Stimulated activated CD8-positive, alpha-beta memory T cell treated with anti-CD3 and anti-CD28 coated beads, Interleukin-12 subunit alpha, Interleukin-12 subunit beta, amount 100 ng/mL, for 4 hours (primary cell): ENCODE measurements at regions not wholly inside any gene's neighbourhood (a gene's known extent, or its start where the extent isn't known, plus 50 kb on each side); places are given as distances from the start of the nearest gene placed in this dataset.
"Not testable (repeated sequence)": the region's sequence is repeated elsewhere in the genome, so short reads cannot be mapped to it uniquely, and the experiment has no call there.

Source experiments
- DNase-seq: peaks from one replicate; pipeline ENCODE4 v3.0.0-alpha.2; 2020; ENCODE audit warnings: low read depth

DNA sequence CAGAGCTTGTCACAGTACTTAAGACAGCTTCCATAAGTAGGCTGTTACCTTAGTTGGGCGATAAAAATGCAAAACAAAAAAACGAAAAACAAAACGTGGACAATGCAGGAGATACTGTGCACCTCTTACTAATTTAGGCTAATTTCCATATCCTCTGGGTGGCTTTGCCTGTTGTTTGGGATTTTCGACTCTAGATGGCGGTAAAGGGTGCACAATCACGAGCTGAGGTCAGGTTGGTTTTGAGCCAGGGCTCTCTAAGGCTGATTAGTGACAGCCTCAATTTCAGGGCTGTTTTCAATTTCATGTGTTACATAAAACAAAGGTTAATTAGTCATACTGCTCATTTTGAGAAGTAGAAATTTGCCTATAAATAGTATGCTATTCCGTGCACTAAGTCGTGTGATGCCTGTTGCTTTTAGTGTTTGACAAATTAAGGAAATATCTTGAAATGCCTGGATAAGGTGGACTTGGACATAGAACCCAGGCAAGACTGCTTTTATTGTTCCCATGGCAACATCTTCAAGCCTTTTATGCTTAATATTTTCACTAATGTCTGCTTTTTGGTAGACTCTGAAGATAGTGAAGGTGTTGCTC, 493.1 kb downstream of the SOCS6 start:
- DNase-seq = peak; percentile 1

DNA sequence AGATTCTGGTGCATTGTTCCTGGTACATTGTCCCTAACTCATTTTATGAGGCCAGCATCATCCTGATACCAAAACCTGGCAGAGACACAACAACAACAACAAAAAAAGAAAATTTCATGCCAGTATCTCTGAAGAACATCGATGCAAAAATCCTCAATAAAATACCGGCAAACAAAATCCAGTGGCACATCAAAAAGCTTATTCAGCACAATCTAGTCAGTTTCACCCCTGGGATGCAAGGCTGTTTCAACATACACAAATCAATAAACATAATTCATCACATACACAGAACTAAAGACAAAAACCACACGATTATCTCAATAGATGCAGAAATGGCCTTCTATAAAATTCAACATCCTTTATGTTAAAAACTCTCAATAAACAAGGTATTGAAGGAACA, 477.4 kb downstream of the SOCS6 start:
- not testable (repeated sequence) for DNase-seq

DNA sequence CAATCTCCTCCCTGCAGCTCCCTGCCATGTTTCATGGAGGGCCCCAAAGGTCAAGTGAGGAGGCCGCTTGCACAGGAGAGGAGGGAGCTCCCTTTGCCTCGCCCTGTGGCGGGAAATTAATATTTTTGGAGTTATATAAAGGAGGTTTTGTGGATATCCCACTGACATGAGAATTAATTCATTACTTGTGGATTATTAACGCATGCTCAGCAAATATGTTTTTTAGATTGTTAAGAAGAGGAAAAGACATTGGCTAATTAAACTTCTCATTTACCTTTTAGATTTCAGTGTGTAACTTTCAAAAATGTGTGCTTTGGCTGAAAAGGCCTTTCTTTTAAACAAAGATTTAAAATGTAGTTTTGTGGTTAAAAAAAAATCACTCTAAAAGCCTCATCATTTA, 474.0 kb downstream of the SOCS6 start:
- DNase-seq = no peak

DNA sequence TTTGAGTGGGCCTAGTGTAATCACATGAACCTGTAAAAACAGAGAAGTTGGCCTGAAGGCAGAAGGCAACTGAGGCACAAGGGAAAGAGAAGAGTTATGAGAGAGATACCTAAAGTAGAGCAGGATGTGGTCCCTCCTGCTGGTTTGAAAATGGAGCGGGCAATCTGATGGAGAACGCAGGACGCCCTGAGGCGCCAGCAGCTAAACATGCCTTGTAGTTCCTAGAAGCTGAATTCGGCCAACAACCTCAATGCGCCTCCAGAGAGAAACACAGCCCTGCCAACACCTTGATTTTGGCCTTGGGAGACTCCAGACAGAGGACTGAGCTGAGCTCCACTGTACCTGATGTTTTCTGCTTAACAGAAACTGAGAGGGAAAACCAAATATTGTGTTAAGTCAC, 469.9 kb downstream of the SOCS6 start:
- no peak for DNase-seq

DNA sequence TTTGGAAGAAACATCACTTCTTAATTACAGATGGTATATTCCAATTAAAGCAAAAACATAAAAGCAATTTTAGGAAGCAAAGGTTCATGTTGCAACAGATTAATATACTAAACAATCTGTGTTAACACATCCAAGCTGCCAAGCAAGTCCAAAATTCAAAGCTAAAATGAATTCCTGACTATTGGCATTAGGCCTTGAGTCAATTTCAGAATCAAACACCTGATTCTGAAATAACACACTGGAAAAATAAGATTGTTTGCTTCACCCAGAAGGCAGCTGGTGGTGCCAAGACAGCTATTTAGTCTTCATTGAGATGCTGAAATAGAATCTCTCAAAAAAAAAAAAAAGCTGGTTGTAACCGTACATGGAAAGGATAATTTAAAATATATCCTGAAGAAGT, 465.6 kb downstream of the SOCS6 start:
- DNase-seq = no peak

DNA sequence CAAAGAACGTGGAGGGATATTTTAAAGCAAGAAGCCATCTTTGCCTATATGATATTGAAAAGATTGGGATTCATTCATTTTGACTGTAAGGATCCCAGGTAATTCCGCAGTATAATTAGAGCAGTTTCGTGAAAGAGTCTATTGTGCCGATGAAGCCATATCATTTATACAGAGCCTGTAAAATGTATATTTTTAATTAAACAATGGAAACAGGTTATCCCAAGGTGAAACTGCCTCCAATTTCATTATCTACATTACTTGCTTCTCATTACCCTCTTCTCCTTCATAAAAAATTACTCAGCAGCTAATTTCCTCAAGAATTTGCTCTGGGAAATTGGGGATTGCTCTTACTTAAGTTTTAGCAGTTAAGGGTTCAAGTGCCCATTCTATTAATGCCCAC, 444.1 kb downstream of the SOCS6 start:
- no peak for DNase-seq

DNA sequence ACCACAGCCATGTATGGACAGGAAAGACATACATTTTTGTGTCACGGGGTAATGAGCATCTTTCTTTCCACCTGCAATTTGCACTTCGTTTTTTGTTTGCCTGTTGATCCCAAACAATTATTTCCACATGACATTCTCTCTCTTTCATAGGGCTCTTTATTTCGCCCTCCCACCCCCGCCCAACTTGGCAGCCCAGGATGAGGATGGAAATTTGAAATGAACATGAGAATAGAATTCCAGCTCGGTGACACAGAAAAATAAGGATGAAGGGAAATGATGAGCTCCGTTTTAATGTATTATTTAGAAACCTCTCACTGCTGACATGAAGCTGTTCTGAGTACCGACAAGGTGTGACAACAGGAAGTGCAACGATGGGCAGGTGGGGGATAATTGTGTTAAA, 443.3 kb downstream of the SOCS6 start:
- no peak for DNase-seq

DNA sequence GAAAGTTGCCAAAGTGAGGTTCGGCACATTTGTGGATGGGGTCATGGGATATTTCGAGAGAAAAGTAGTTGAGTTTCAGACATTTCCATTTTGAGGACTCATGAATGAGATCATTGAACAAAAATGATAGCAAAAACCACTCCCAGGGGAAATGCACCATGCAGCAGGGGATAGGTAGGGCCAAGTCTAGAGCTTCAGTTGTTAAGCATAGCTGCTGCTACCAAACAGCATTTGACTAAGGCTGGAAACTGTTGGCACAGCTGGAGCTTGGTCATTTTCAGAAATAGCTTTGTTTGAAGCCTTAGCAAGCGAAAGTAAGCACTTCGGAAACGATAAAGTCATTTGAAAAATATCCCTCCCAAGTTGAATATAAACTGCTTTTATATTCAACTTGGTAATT, 431.8 kb downstream of the SOCS6 start:
- no peak for DNase-seq

DNA sequence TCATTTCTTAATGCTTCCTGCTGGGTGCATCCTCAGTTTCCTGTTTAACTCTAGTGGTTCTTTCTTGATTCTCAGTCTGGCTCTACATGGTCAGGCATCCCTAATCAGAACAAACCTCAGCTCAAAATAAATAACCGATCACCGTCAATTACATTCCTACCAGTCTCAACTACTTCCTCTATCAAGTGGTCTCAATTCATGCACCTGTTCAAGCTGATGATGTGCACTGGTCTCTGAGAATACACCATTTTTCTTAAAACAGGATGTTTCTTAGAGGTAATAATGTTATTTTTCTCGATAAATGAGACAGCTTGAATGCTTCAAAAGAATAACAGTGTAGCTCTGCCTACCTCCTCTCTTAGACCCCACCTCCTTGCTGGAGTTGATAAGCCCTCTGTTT, 420.9 kb downstream of the SOCS6 start:
- no peak for DNase-seq

DNA sequence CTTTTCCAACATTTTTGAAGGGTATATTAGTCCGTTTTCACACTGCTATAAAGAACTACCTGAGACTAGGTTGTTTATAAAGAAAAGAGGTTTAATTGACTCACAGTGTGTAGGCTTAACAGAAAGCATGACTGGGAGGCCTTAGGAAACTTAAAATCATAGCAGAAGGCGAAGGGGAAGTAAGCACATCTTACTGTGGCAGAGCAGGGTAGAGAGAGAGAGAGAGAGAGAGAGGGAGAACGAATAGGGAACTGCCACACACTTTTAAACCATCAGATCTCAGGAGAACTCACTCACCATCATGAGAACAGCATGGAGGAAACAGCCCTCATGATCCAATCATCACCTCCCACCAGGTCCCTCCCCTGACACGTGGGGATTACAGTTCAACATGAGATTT, 420.3 kb downstream of the SOCS6 start:
- DNase-seq = no peak

DNA sequence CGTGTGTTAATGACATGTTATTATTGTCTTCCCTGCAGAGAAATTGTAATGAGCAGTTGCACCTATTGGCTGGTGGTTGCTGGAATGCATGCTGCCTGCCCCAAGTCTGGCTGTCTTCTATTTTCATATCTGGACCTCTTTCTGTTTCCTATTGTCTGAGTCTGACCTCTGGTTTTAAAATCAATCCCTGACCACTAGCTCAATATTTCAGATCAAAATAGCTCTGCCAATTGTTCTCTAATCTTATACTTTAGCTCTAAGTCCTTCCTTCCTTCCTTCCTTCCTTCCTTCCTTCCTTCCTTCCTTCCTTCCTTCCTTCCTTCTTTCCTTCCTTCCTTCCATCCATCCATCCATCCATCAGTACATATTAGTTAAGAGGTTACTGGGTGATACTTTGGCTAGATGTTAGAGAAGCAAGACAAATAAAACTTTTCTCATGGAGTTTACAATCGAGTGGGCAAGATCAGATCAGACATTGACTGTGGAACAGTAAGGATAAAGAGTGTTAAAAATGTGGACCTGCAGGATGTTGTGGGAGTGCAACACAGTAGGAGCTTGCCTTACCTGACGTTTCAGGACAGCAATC, 417.1 kb downstream of the SOCS6 start:
- no peak for DNase-seq

DNA sequence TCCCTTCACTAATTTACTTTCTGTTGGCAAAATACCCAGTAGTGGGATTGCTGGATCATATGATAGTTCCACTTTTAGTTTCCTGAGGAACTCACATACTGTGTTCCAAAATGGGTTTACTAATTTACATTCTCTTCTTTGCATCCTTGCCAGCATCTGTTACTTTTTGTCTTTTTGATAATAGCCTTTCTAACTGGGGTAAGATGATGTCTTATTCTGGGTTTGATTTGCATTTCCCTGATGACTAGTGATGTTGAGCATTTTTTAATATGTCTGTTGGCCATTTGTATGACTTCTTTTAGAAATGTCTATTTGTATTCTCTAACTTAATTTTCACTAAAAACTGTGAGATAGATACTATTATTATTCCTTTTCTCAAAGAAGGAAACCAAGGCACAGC, 411.7 kb downstream of the SOCS6 start:
- DNase-seq = no peak

DNA sequence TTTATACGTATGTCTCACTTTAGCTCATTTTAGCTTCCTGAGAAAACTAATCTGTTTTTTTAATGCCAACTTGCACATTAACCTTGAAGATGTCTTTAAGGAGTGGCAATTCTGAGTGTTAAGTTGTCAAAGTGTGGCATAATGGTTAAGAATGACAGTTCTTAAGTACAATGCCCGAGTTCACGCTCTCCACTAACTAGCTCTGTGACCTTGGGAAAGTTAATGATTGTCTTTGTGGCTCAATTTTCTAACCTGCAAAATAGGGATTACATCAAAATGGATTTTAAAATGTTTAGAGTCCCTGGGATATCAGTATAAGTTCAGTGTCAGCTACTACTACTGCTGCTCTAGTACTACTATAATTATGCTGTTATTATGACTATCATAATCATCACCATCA, 409.7 kb downstream of the SOCS6 start:
- no peak for DNase-seq

DNA sequence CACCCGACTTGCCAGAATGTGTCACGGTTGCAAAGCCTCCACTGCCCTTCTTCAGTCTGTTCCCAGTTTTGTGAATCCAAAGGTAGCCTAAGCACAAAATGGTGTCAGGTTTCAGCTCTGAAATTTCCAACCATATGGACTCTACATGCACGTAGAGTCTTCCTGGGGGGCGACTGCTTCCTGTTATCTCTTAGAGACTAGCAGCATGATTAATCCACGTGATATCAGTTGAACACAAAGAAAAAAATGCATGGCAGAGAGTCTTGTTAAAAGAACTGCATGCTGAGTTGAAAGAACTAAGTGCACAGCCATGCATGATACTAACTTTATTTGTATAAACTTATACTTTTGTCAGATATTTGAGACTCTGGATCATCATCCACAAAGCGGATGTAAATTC, 404.4 kb downstream of the SOCS6 start:
- DNase-seq = no peak

DNA sequence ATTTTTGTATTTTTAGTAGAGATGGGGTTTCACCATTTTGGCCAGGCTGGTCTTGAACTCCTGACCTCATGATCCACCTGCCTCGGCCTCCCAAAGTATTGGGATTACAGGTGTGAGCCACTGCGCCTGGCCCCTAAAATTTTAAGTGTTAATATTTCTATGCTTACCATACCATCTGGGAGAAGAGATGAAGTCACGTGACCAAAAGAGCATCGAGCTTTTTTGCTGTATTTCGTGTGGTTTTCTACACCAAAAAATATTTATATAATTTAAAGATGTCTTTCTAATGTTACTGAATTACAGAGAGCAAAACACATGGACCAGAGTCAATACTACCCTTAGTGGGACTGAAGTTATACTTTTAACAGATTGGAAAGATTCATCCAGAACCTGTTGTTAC, 400.9 kb downstream of the SOCS6 start:
- not testable (repeated sequence) for DNase-seq

DNA sequence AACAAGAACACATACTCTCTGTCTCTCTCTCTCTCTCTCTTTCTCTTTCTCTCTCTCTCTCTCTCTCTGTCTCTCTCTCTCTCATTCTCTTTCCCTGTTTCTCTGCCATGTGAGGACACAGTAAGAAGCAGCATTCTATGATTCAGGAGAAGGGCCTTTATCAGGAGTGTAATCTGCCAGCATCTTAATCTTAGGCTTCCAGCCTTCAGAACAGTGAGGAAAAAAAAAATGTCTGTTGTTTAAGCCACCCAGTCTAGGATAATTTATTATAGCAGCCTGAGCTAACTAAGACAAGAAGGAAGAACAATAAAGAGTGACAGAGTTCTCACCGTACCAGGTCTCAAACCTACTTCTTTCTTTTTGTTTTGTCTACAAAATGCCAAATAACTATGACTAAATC, 399.4 kb downstream of the SOCS6 start:
- no peak for DNase-seq

DNA sequence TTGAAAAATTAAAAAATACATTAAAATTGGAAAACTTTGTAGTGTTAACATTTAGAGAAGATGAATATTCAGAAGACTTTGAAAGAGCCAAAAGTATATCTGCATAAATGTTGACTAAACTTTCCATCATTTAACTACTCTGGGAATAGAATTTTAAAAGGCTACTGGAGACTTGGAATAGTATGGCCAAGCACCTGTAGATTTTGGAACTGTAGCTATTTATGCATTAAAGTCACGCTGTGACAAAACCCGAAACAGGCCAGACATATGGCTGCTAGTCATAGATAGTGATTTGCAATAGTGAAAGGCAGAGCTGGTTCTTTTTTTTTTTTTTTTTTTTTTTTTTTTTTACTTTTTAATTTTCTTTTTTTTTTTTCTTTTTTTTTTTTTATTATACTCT, 396.0 kb downstream of the SOCS6 start:
- DNase-seq = no peak

DNA sequence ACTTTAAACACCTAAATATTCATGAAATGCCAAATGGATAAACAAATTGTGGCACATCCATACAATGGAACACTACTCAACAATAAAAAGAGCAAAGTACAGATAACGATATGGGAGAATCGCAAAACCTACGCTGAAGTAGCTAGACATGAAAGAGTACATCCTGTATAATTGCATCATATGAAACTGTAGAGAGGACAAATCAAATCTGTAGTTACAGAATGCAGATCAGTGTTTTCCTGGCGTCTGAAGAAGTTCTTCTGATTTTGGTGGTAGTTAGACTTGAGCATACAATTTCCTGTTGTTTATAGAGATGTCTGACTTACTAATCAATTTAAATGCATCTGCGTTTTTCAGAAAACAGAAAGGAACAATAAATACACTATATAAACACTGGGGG, 394.4 kb downstream of the SOCS6 start:
- DNase-seq = no peak

DNA sequence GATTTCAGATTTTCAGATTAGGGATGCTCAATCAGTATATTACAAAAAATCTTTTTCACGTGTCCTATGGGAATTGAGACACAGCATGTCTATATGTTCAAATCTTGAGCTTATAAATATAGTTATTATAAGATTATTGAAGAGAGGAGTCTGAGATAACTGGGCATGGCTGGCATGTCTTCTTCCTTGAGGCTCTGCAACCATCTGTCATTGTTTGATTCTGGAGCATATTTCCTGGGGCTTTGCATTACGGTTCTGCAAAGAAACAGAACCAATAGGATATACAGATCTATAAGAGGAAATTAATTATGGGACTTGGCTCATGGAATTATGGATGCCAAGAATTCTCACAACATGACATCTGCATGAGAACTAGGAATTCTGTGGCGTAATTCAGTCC, 386.1 kb downstream of the SOCS6 start:
- no peak for DNase-seq

DNA sequence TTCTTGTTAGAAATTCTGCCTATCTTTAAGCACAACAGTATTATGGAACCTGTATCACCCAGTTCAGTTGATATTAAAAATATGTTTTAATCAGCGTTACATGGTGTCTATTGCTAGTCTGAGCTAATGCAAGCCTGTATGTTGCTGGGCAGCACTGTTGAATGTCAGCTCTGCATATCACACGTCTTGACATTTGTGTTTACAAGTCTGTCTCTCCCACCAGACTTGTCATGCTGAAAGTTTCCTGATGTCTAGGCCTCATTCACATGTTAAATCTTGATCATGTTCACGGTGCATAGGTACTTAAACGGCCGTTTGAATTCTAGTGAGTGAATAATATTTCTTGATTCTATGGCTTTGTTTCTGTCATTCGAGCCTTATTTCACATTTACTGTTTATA, 385.0 kb downstream of the SOCS6 start:
- no peak for DNase-seq

DNA sequence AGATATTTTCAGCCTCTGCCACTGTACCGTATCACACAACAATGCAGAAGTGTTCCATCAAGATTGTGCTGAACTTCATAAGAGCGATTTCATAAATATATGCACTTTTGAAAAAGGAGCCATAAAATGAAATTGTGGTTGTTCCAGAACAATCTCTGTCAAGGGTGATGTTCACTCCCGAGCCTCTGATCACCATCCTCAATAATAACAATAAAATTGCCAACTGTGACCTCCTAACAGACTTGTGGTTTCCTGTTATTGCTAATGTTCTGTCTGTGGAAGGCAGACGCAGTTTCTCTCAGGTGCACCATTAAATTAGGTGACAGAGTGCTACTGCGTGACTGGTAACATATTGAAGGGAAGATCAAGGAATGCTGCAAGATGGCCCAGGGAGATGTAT, 383.7 kb downstream of the SOCS6 start:
- no peak for DNase-seq

DNA sequence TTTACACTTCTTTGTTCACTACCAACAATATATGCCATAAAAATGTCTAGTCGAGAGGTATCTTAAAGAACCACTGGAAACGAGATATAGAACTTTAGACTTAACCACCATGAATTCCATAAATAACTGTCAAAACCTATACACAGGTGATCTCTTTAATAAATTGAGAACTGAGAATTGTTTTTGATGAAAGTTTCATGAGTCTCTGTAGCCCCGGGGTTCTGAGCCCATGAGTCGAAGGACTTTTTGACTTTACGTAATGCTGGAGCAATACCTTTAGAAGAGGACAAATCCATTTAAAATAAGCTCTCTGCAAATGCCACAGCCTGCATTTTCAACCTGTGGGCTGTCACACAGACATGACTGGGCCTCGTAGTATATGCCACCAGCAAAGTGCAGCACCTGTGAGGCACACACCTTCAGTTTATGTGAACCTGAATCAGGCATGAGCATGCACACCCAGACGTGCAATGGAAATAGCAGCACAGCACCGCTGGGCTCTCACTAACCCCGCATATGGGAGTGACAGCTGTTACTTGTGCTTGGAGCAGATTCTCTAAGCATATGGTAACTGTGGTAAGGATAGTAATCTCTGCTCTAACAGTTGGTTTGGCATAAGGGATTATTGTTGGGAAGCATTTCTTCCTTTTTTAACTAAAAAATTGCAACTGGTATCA, 383.2 kb downstream of the SOCS6 start:
- no peak for DNase-seq

DNA sequence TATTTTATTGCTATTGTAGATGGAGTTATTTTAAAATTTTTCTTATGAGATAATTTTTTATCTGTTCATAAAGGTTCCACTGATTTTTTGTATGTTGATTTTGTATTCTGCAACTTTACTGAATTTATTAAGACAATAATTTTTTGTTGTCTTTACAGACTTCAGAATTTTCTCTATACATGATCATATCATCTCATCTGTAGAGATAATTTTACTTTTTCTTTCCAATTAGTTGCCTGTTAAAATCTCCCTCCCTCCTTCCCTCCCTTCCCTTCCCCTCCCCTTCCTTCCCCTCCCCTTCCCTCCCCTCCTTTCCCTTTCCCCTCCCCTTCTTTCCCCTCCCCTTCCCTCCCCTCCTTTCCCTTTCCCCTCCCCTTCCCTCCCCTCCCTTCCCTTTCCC, 378.1 kb downstream of the SOCS6 start:
- no peak for DNase-seq

DNA sequence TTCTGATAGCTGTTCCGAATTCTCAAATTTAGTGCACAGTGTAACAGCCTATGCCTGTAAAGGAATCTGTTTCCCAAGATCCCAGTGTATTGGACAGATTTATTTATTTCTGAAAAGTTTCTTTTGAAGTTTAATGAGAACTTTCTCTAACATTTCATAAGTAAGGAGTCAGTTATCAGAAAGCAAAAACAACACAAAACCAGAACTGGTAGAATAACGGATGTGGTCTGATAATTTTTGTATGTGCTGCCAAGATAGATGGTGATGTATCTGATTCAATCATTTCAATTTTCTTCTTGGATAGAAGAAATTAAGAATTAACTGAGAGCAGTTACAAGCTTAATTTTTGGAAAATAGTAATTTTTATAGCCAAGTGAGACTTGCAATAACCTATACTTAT, 374.3 kb downstream of the SOCS6 start:
- DNase-seq = no peak
